HepG2 (cell line): ENCODE measurements at regions not wholly inside any gene's neighbourhood (a gene's known extent, or its start where the extent isn't known, plus 50 kb on each side); places are given as distances from the start of the nearest gene placed in this dataset.
A peak's percentile ranks its signal among the peaks of the same experiment; 100 is the strongest.

Experiments
- ATAC-seq: fragments of 200-7000 bp; cut with Tn5 transposase; 3 replicates; pipeline ENCODE4 v1.9.1; 2020; ENCODE audit warnings: mild to moderate bottlenecking, moderate library complexity
- BruUV-seq: library from RNA; stranded (reverse); fragments of 400-500 nt; replicated peaks from 2 replicates; lab custom pipeline; 2021; lab: Mats Ljungman, UMichigan
- CTCF ChIA-PET: fragments of 300-600 bp; formaldehyde crosslinking; extraction: SDS; loops from one replicate; lab custom pipeline; 2021; ENCODE audit warnings: low total read pairs, inconsistent platforms, low intra/inter-chr PET ratio; lab: Yijun Ruan, JAX
- POLR2A ChIA-PET: fragments of 350-600 bp; sonication (Branson Sonifier 250); formaldehyde crosslinking; loops from one replicate; lab custom pipeline; 2020; ENCODE audit warnings: antibody characterized with exemption, inconsistent platforms; lab: Yijun Ruan, JAX
- DNase-seq: peaks from one replicate; pipeline ENCODE4 v3.0.0-alpha.2; 2015; ENCODE audit warnings: low spot score
- FAIRE-seq: peaks from 3 replicates; lab custom pipeline; 2011; peaks lifted over from hg19 to GRCh38; lab: Jason Lieb, UNC
- H2AFZ ChIP-seq: one replicate; pipeline ENCODE4 v1.6.1; 2011; ENCODE audit warnings: low read length, inconsistent platforms
- H3K27ac ChIP-seq: fragments of 300-600 bp; 3 replicates; pipeline ENCODE4 v1.8.0; 2011; ENCODE audit warnings: mixed run types, mild to moderate bottlenecking, mixed read lengths, low read length, inconsistent platforms; ENCODE audit not compliant: insufficient read depth; ENCODE audit errors: extremely low read length
- H3K27me3 ChIP-seq, 2 experiments: fragments of 200-600 bp in 1 of 2; 2 replicates in 1 of 2; 3 replicates in 1 of 2; pipeline versions ENCODE4 v1.6.0 to v1.8.0; 2011; ENCODE audit warnings: low read length in 2 of 2, mild to moderate bottlenecking in 2 of 2, moderate library complexity in 2 of 2, inconsistent platforms in 1 of 2; ENCODE audit not compliant: insufficient read depth in 2 of 2, control insufficient read depth in 1 of 2
- H3K36me3 ChIP-seq, 2 experiments: fragments of 200-600 bp in 1 of 2; replicated peaks in 1 of 2; 2 replicates in 1 of 2; 3 replicates in 1 of 2; pipeline versions ENCODE4 v1.5.1 to v1.8.0; 2011; ENCODE audit warnings: low read length in 2 of 2, inconsistent platforms in 1 of 2; ENCODE audit not compliant: insufficient read depth in 2 of 2, control insufficient read depth in 1 of 2
- H3K4me1 ChIP-seq: 2 replicates; pipeline ENCODE4 v1.5.1; 2012; ENCODE audit warnings: low read length, inconsistent platforms; ENCODE audit not compliant: insufficient read depth
- H3K4me2 ChIP-seq: 2 replicates; pipeline ENCODE4 v1.6.0; 2011; ENCODE audit warnings: low read depth, low read length, inconsistent platforms
- H3K4me3 ChIP-seq, 3 experiments: fragments of 200-600 bp in 1 of 3; sonication (generic), shearing (Covaris generic) in 1 of 3; replicated peaks in 1 of 3; 2 replicates each; pipeline ENCODE4 v1.5.1; 2011 to 2016; ENCODE audit warnings: low read length in 3 of 3, inconsistent platforms in 2 of 3, low read depth in 2 of 3, mild to moderate bottlenecking in 2 of 3, control low read depth in 1 of 3, mixed read lengths in 1 of 3; ENCODE audit not compliant: insufficient read depth in 1 of 3
- H3K79me2 ChIP-seq: one replicate; pipeline ENCODE4 v1.6.1; 2011; ENCODE audit warnings: low read length, inconsistent platforms; ENCODE audit not compliant: insufficient read depth
- H3K9ac ChIP-seq: 2 replicates; pipeline ENCODE4 v1.6.0; 2011; ENCODE audit warnings: mild to moderate bottlenecking, low read depth, low read length, inconsistent platforms; ENCODE audit not compliant: insufficient read depth
- H3K9me3 ChIP-seq: 2 replicates; pipeline ENCODE4 v1.5.1; 2012; ENCODE audit warnings: mild to moderate bottlenecking, low read length
- H4K20me1 ChIP-seq: 2 replicates; pipeline ENCODE4 v1.6.0; 2011; ENCODE audit warnings: inconsistent platforms, mild to moderate bottlenecking, low read length, moderate library complexity; ENCODE audit not compliant: insufficient read depth
- ELF1 ChIP-seq: sonication (generic); formaldehyde crosslinking; IDR thresholded peaks from 2 replicates; pipeline ENCODE4 v1.4.0; 2020; ENCODE audit warnings: missing genetic modification reagents
- FOXJ3 ChIP-seq: sonication (generic); formaldehyde crosslinking; IDR thresholded peaks from 2 replicates; pipeline ENCODE4 v1.4.0; 2020; ENCODE audit warnings: missing genetic modification reagents, mild to moderate bottlenecking, borderline replicate concordance
- GATAD2A ChIP-seq: IDR thresholded peaks from 2 replicates; pipeline ENCODE4 v1.6.1; 2016
- HOXA5 ChIP-seq: sonication (generic); formaldehyde crosslinking; IDR thresholded peaks from 2 replicates; pipeline ENCODE4 v1.4.0; 2020; ENCODE audit warnings: missing genetic modification reagents
- MEIS1 ChIP-seq: sonication (generic); formaldehyde crosslinking; IDR thresholded peaks from 2 replicates; pipeline ENCODE4 v1.9.0; 2021; ENCODE audit warnings: mild to moderate bottlenecking, missing genetic modification reagents, moderate library complexity, borderline replicate concordance
- REL ChIP-seq: sonication (generic); formaldehyde crosslinking; conservative IDR thresholded peaks from 2 replicates; pipeline ENCODE4 v1.8.0; 2022; ENCODE audit warnings: mild to moderate bottlenecking, missing genetic modification reagents, moderate library complexity
- RFXANK ChIP-seq: IDR thresholded peaks from 2 replicates; pipeline ENCODE4 v1.6.1; 2016
- SRSF1 ChIP-seq: fragments of 200-400 bp; formaldehyde crosslinking; optimal IDR thresholded peaks from 2 replicates; pipeline ENCODE3; 2017; ENCODE audit warnings: mild to moderate bottlenecking, low read depth, low read length, moderate library complexity
- ZNF234 ChIP-seq: sonication (generic); formaldehyde crosslinking; conservative IDR thresholded peaks from 2 replicates; pipeline ENCODE4 v1.5.1; 2020; ENCODE audit warnings: mild to moderate bottlenecking, missing genetic modification reagents
- ZNF607 ChIP-seq: sonication (generic); formaldehyde crosslinking; IDR thresholded peaks from 2 replicates; pipeline ENCODE4 v1.5.1; 2020; ENCODE audit warnings: missing genetic modification reagents, mild to moderate bottlenecking, borderline replicate concordance
- ZNF737 ChIP-seq: sonication (generic); formaldehyde crosslinking; IDR thresholded peaks from 2 replicates; pipeline ENCODE4 v1.5.0; 2020; ENCODE audit warnings: missing genetic modification reagents, mild to moderate bottlenecking, borderline replicate concordance
- WGBS: methylation state at CpG from one replicate; pipeline ENCODE4 v1.1.6; 2017; ENCODE audit warnings: low lambda C conversion rate; 5-methylcytosine and 5-hydroxymethylcytosine counted together
- in situ Hi-C: cut with HindIII; loops from 2 replicates; pipeline ENCODE4 v1.10.0; 2017; ENCODE audit warnings: low pct_unique_long_range_greater_than_20kb; ENCODE audit not compliant: extremely low pct_ligation_motif_present
- intact Hi-C: fragments of 100-400 bp; cut with micrococcal nuclease; formaldehyde crosslinking; loops from one replicate; pipeline ENCODE4 v1.10.0; 2022; ENCODE audit not compliant: unreplicated experiment
- TF ChIP-seq, protein P1 (sequence below): sonication (generic); formaldehyde crosslinking; IDR thresholded peaks from 2 replicates; pipeline ENCODE4 v1.5.0; 2020; ENCODE audit warnings: mild to moderate bottlenecking, missing genetic modification reagents
- TF ChIP-seq, protein P2 (sequence below): sonication (generic); formaldehyde crosslinking; IDR thresholded peaks from 2 replicates; pipeline ENCODE4 v1.5.0; 2020; ENCODE audit warnings: missing genetic modification reagents
- TF ChIP-seq, protein P3 (sequence below): IDR thresholded peaks from 2 replicates; pipeline ENCODE4 v1.4.0; 2020; ENCODE audit warnings: mild to moderate bottlenecking, missing genetic modification reagents

DNA sequence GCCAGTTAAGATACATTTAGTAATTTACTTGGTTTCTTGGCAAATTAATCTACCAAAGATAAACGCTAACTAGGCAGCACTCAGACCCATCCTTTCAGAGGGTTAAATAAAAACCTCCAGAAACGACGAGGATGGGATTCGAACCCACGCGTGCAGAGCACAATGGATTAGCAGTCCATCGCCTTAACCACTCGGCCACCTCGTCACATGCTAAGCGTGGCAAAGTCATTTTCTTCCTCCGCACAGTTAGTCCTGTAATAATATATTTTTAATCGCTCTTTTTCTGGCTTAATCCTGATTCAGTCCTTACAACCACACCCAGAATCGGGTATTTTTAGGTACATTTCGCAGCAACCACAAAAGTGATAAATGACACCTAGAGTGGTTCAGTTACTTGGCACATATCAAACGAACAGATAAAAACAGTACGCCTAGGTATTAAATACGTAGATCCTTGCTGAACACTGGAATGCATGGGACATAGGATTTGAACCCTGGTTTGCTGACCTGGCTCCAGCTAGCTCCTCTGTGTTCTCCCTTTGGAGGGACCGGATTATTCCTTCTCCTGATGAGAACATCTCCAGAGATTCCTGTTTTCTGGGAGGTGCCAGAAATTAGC lies 71.6 kb downstream of the GPX5 start (continued):
- TF ChIP-seq ZNF607 (CRISPR knock-in tag) (peak; percentile 49; the same call in 1 of the 2 replicates), SRSF1 (no peak), GATAD2A (CRISPR knock-in tag) (peak; percentile 74), RFXANK (CRISPR knock-in tag) (no peak), ZNF234 (CRISPR knock-in tag) (no peak), HOXA5 (CRISPR knock-in tag) (0 out of 2 replicates have a peak, but pooled peaks have one; percentile 26)
- TF ChIP-seq, all 625 proteins: peak for 76

DNA sequence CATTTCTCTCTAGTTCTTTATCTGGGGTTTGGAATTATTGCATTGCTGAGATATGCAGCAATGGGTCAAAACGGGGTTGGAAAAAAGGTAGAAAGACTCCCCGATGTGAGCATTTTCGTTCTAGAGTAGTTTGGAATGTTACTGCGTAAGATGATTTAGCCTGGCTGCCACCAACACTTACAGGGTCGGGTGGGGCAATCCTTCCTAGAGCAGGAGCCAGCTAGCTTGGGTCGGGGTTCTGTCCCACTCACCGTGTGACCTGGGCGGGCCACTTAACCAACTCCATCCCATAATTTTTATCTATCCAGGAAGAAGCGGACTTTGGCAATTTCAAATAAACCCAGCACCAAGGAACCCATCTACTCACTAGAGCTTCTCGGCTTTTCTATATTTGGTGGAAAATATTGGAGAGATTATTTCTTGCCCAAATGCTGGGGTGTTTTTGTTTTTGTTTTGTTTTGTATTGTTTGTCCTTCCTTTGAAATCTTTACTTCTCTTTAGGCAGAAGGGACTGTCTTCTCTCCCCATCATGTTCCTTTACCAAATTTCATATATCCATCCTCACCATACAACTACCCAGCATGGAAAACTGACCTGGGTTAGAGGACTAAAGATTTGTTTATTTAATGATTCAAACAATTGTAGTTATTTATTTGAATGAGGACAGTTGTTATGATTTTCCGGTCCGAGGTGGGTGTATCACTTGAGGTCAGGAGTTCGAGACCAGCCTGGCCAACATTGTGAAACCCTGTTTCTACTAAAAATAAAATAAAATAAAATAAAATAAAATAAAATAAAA lies 72.4 kb downstream of the GPX5 start:
- Histone ChIP-seq H3K79me2 (no peaks in the 10 kb centered on the region), H3K4me3 (peak overlapping the region; percentile 38 to 66 (median 60)), H3K27me3 (no peaks in the 10 kb centered on the region), H3K4me1 (peaks cover 16% of the 10 kb centered on the region), H3K9ac (peak overlapping the region; percentile 28; the same call in 1 of the 2 replicates), H3K36me3 (no peaks in the 10 kb centered on the region), H3K9me3 (no peaks in the 10 kb centered on the region), H4K20me1 (no peaks in the 10 kb centered on the region), H2AFZ (peak overlapping the region; percentile 85), H3K4me2 (peak overlapping the region; percentile 80), H3K27ac (no peak overlapping the region)
- FAIRE-seq (no peak), DNase-seq (peak; percentile 13), ATAC-seq (peak; percentile 75)
- in situ Hi-C loops = no loop called here
- intact Hi-C loops = no loop called here
- ChIA-PET CTCF (no interaction called here), POLR2A (interaction anchor here (0.9 to 1.2 kb wide), 2 partner anchors 9 to 11 kb away, joined by 3 read pairs; a partner anchor contains a TSS)
- 12% methylated on average over 13 of the region's 13 CpGs for WGBS
- BruUV-seq = no TSS peak
- TF ChIP-seq REL (CRISPR knock-in tag) (no peak), MEIS1 (no peak), ZNF737 (CRISPR knock-in tag) (no peak), FOXJ3 (CRISPR knock-in tag) (no peak), ELF1 (0 out of 2 replicates have a peak, but pooled peaks have one; percentile 27)
- TF ChIP-seq, protein P1, sequence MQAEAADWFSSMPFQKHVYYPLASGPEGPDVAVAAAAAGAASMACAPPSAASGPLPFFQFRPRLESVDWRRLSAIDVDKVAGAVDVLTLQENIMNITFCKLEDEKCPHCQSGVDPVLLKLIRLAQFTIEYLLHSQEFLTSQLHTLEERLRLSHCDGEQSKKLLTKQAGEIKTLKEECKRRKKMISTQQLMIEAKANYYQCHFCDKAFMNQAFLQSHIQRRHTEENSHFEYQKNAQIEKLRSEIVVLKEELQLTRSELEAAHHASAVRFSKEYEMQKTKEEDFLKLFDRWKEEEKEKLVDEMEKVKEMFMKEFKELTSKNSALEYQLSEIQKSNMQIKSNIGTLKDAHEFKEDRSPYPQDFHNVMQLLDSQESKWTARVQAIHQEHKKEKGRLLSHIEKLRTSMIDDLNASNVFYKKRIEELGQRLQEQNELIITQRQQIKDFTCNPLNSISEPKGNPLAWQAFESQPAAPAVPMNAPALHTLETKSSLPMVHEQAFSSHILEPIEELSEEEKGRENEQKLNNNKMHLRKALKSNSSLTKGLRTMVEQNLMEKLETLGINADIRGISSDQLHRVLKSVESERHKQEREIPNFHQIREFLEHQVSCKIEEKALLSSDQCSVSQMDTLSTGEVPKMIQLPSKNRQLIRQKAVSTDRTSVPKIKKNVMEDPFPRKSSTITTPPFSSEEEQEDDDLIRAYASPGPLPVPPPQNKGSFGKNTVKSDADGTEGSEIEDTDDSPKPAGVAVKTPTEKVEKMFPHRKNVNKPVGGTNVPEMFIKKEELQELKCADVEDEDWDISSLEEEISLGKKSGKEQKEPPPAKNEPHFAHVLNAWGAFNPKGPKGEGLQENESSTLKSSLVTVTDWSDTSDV (CRISPR knock-in tag) = no peak
- TF ChIP-seq, protein P2, sequence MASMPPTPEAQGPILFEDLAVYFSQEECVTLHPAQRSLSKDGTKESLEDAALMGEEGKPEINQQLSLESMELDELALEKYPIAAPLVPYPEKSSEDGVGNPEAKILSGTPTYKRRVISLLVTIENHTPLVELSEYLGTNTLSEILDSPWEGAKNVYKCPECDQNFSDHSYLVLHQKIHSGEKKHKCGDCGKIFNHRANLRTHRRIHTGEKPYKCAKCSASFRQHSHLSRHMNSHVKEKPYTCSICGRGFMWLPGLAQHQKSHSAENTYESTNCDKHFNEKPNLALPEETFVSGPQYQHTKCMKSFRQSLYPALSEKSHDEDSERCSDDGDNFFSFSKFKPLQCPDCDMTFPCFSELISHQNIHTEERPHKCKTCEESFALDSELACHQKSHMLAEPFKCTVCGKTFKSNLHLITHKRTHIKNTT (CRISPR knock-in tag) = no peak
- TF ChIP-seq, protein P3, sequence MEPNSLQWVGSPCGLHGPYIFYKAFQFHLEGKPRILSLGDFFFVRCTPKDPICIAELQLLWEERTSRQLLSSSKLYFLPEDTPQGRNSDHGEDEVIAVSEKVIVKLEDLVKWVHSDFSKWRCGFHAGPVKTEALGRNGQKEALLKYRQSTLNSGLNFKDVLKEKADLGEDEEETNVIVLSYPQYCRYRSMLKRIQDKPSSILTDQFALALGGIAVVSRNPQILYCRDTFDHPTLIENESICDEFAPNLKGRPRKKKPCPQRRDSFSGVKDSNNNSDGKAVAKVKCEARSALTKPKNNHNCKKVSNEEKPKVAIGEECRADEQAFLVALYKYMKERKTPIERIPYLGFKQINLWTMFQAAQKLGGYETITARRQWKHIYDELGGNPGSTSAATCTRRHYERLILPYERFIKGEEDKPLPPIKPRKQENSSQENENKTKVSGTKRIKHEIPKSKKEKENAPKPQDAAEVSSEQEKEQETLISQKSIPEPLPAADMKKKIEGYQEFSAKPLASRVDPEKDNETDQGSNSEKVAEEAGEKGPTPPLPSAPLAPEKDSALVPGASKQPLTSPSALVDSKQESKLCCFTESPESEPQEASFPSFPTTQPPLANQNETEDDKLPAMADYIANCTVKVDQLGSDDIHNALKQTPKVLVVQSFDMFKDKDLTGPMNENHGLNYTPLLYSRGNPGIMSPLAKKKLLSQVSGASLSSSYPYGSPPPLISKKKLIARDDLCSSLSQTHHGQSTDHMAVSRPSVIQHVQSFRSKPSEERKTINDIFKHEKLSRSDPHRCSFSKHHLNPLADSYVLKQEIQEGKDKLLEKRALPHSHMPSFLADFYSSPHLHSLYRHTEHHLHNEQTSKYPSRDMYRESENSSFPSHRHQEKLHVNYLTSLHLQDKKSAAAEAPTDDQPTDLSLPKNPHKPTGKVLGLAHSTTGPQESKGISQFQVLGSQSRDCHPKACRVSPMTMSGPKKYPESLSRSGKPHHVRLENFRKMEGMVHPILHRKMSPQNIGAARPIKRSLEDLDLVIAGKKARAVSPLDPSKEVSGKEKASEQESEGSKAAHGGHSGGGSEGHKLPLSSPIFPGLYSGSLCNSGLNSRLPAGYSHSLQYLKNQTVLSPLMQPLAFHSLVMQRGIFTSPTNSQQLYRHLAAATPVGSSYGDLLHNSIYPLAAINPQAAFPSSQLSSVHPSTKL (CRISPR knock-in tag) = 0 out of 2 replicates have a peak, but pooled peaks have one; percentile 3
